ENCODE measurements at regions not wholly inside any gene's neighbourhood (a gene's known extent, or its start where the extent isn't known, plus 50 kb on each side); places are given as distances from the start of the nearest gene placed in this dataset.

GRCh38 chr12:104404781-104405180 is 52.0 kb upstream of the CHST11 start:
- Histone ChIP-seq H3K23ac (ENCODE audit: insufficient read length) (no peak overlapping the region), H3K14ac (ENCODE audit: insufficient read length) (no peak overlapping the region), H4K91ac (replicated peaks; ENCODE audit: insufficient read length, low read length) (no peak overlapping the region), H2AK5ac (ENCODE audit: low read depth, low read length) (no peak overlapping the region), H4K5ac (ENCODE audit: insufficient read length, low read depth, low read length) (no peak overlapping the region), H2BK15ac (ENCODE audit: low read length) (no peak overlapping the region), H3K9ac (replicated peaks in 1 of 4; ENCODE audit: extremely low read depth in 1 of 4, low read depth in 3 of 4, low read length in 3 of 4) (no peak overlapping the region), H2BK20ac (ENCODE audit: low read length) (no peak overlapping the region), H3K23me2 (ENCODE audit: low read depth, low read length) (peaks cover 1% of the 10 kb centered on the region; the same call in 1 of the 2 replicates), H3K56ac (replicated peaks; ENCODE audit: insufficient read length, low read depth, low read length) (no peak overlapping the region), H3K4me2 (ENCODE audit: insufficient read depth in 1 of 2, low read depth in 2 of 2, low read length in 2 of 2) (no peak overlapping the region), H3K18ac (ENCODE audit: extremely low read depth, low read length) (no peak overlapping the region), H2BK5ac (ENCODE audit: low read depth, low read length) (no peak overlapping the region), H3K4me3 (ENCODE audit: extremely low read depth in 1 of 4, insufficient read depth in 2 of 4, low read depth in 3 of 4, low read length in 4 of 4) (no peak overlapping the region), H3K4ac (replicated peaks; ENCODE audit: insufficient read length, low read depth, low read length) (no peak overlapping the region), H3K79me1 (ENCODE audit: low read depth, low read length) (no peaks in the 10 kb centered on the region), H4K8ac (ENCODE audit: extremely low read depth, insufficient read depth, low read length) (no peak overlapping the region), H3K4me1 (replicated peaks in 1 of 4; ENCODE audit: control insufficient read depth in 3 of 4, insufficient read depth in 4 of 4, low read length in 3 of 4) (no peaks in the 10 kb centered on the region), H3K27ac (ENCODE audit: low read depth, low read length) (no peak overlapping the region), H2BK12ac (ENCODE audit: low read depth, low read length) (no peak overlapping the region), H2AFZ (ENCODE audit: low read length) (no peak overlapping the region), H3K79me2 (ENCODE audit: control insufficient read depth in 1 of 2, insufficient read depth in 2 of 2, low read length in 2 of 2) (no peaks in the 10 kb centered on the region), H2BK120ac (replicated peaks; ENCODE audit: low read depth, low read length) (no peak overlapping the region), H3K27me3 (replicated peaks in 1 of 4; ENCODE audit: control insufficient read depth in 3 of 4, extremely low read depth in 1 of 4, insufficient read depth in 3 of 4, low read length in 3 of 4) (no peaks in the 10 kb centered on the region), H4K20me1 (replicated peaks in 1 of 2; ENCODE audit: control insufficient read depth in 1 of 2, insufficient read depth in 2 of 2, low read length in 2 of 2) (no peaks in the 10 kb centered on the region), H3K9me3 (ENCODE audit: insufficient read depth in 2 of 2, low read depth in 1 of 2, low read length in 1 of 2) (peaks cover 0 to 3% of the 10 kb centered on the region in 2 experiments; a peak in 1 of 4 replicates), H3K36me3 (ENCODE audit: control insufficient read depth in 2 of 4, insufficient read depth in 4 of 4, low read length in 3 of 4) (no peaks in the 10 kb centered on the region)
- DNase-seq (ENCODE audit: low read depth in 1 of 2, low spot score in 2 of 2): no peak
- WGBS, 2 experiments (ENCODE audit: extremely low coverage in 1 of 2, insufficient coverage in 1 of 2, insufficient read length in 1 of 2, insufficient replicate concordance in 2 of 2, low coverage in 1 of 2, low lambda C conversion rate in 2 of 2, missing lambda C conversion rate in 1 of 2): 87% methylated on average over 6 of the region's 6 CpGs; no CpG with 5 or more reads in 1 of the 2 experiments
- no peak for FAIRE-seq
- CTCF ChIA-PET (ENCODE audit: partially characterized antibody): interaction anchor here (0.7 to 2.2 kb wide), 3 partner anchors 18 to 35 kb away, joined by 3 to 6 read pairs (median 5); no protein-coding TSS in a partner anchor
- POLR2A ChIA-PET (ENCODE audit: partially characterized antibody): no interaction called here
- TF ChIP-seq EGR1 (IDR thresholded peaks at IDR 0.05; ENCODE audit: borderline replicate concordance, low read depth, low read length) (no peak), YY1 (IDR thresholded peaks at IDR 0.05; ENCODE audit: low read depth, low read length) (no peak), RNF2 (IDR thresholded peaks at IDR 0.05; ENCODE audit: borderline replicate concordance, low read depth, low read length, missing control alignments, poor library complexity, severe bottlenecking) (no peak), SAP30 (IDR thresholded peaks at IDR 0.05; ENCODE audit: insufficient read depth, insufficient replicate concordance, low read length) (no peak), JUN (IDR thresholded peaks at IDR 0.05; ENCODE audit: low read depth, low read length) (no peak), E2F6 (IDR thresholded peaks at IDR 0.05) (no peak), RXRA (IDR thresholded peaks at IDR 0.05; ENCODE audit: insufficient read depth, low read depth, low read length) (no peak), PHF8 (conservative IDR thresholded peaks at IDR 0.05; ENCODE audit: low read depth, low read length) (no peak), SP1 (IDR thresholded peaks at IDR 0.05; ENCODE audit: low read depth, low read length) (no peak), ZNF274 (IDR thresholded peaks at IDR 0.05; ENCODE audit: borderline replicate concordance, extremely low read depth, low read length) (no peak), HDAC2 (IDR thresholded peaks at IDR 0.05; ENCODE audit: borderline replicate concordance in 1 of 2, low read depth in 2 of 2, low read length in 2 of 2) (no peak), TEAD4 (IDR thresholded peaks at IDR 0.05; ENCODE audit: low read depth, low read length) (no peak), CTBP2 (IDR thresholded peaks at IDR 0.05; ENCODE audit: borderline replicate concordance, insufficient read depth, insufficient read length, low read length) (no peak), POLR2A (IDR thresholded peaks at IDR 0.05; ENCODE audit: control extremely low read depth in 1 of 2, low read depth in 2 of 2, low read length in 2 of 2) (no peak)

Data from H1 (cell line).